Esophagus muscularis mucosa (tissue), 4 donors: ENCODE measurements at regions not wholly inside any gene's neighbourhood (a gene's known extent, or its start where the extent isn't known, plus 50 kb on each side); places are given as distances from the start of the nearest gene placed in this dataset.

Experiments used
- EP300 ChIP-seq: sonication (generic); formaldehyde crosslinking; IDR thresholded peaks from one replicate; pipeline ENCODE4 v1.6.1; 2017; ENCODE audit warnings: antibody characterized with exemption
- POLR2A ChIP-seq: fragments of 450-650 bp; IDR thresholded peaks from one replicate; pipeline ENCODE4 v1.6.1; 2017; ENCODE audit warnings: antibody characterized with exemption, moderate library complexity, mild to moderate bottlenecking, low read depth
- POLR2AphosphoS5 ChIP-seq, 2 donors: sonication (generic); formaldehyde crosslinking; IDR thresholded peaks; one replicate each; pipeline ENCODE4 v1.6.1; 2017; ENCODE audit warnings: antibody characterized with exemption in 2 of 2
- TF ChIP-seq, protein P1 (sequence below), 3 experiments: fragments of 200-600 bp in 2 of 3; fragments of 450-650 bp in 1 of 3; sonication (generic) in 2 of 3; IDR thresholded peaks; one replicate each; pipeline ENCODE4 v1.5.1; 2017 to 2019; ENCODE audit warnings: antibody characterized with exemption in 3 of 3, mild to moderate bottlenecking in 2 of 3, moderate library complexity in 1 of 3

DNA sequence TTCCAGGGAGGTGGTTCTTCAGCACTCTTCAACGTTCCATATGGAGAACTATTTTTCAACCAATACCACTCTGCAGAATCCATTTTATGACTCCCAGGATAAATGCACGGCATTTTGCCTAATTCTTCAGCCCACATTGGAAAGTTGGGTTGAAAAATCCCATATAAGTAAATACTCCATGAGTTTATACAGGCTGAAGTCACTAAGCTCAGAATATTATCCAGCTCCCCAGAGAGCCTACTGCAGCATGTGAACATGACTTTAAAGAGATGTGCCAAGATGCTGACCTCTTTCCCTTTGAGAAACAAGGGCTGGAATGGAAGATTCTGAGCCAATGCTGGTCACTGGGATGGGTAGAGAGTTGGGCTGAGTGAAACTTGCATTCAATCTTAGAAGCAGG lies 111.9 kb upstream of the SLIT3 start:
- TF ChIP-seq, protein P1, sequence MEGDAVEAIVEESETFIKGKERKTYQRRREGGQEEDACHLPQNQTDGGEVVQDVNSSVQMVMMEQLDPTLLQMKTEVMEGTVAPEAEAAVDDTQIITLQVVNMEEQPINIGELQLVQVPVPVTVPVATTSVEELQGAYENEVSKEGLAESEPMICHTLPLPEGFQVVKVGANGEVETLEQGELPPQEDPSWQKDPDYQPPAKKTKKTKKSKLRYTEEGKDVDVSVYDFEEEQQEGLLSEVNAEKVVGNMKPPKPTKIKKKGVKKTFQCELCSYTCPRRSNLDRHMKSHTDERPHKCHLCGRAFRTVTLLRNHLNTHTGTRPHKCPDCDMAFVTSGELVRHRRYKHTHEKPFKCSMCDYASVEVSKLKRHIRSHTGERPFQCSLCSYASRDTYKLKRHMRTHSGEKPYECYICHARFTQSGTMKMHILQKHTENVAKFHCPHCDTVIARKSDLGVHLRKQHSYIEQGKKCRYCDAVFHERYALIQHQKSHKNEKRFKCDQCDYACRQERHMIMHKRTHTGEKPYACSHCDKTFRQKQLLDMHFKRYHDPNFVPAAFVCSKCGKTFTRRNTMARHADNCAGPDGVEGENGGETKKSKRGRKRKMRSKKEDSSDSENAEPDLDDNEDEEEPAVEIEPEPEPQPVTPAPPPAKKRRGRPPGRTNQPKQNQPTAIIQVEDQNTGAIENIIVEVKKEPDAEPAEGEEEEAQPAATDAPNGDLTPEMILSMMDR (IDR thresholded peaks at IDR 0.05), result no peak
- TF ChIP-seq POLR2A (no peak), POLR2AphosphoS5 (IDR thresholded peaks at IDR 0.05) (no peak), EP300 (no peak)
